ENCODE measurements at regions not wholly inside any gene's neighbourhood (a gene's known extent, or its start where the extent isn't known, plus 50 kb on each side); places are given as distances from the start of the nearest gene placed in this dataset.

DNA sequence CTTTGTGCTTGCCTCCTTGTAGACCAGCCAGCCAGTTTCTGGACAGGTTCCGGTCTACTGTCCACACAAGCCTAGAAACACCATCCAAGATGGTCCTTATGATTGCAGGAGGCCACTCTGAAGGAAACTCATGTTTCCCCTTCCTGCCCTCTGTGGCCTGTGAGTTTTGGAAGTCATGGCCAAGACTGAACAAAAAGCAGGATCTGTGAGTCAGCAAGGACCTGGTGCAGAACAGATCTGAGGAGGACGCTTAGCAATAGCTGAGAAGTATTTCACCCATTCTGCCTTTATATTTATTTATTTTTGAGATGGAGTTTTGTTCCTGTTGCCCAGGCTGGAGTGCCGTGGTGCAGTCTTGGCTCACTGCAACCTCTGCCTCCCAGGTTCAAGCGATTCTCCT is 134.6 kb upstream of the EEF1E1 start:
- Histone ChIP-seq H3K4me1 (ENCODE audit: insufficient read depth, low read length) (peaks cover under 1% of the 10 kb centered on the region), H3K4ac (ENCODE audit: low read depth, low read length) (no peak overlapping the region), H3K27ac (ENCODE audit: insufficient read length, low read depth, low read length) (no peak overlapping the region), H2BK20ac (ENCODE audit: low read depth, low read length, poor library complexity, severe bottlenecking) (no peak overlapping the region), H2BK15ac (ENCODE audit: low read depth, low read length) (no peak overlapping the region), H4K8ac (replicated peaks; ENCODE audit: insufficient read length, low read depth, low read length) (no peak overlapping the region), H4K20me1 (ENCODE audit: control insufficient read depth, insufficient read depth, insufficient read length) (no peaks in the 10 kb centered on the region), H3K14ac (ENCODE audit: insufficient read depth, low read length) (no peak overlapping the region), H2AFZ (ENCODE audit: low read length) (no peak overlapping the region), H3K79me2 (ENCODE audit: insufficient read depth, low read length) (no peaks in the 10 kb centered on the region), H2BK12ac (ENCODE audit: insufficient read length, low read depth, low read length) (no peak overlapping the region), H3K4me2 (ENCODE audit: insufficient read depth, insufficient read length, low read length) (no peak overlapping the region), H3K56ac (ENCODE audit: insufficient read length, low read depth, low read length) (no peak overlapping the region), H3K9ac (ENCODE audit: extremely low read depth, insufficient read length, low read length) (no peak overlapping the region), H3K23ac (ENCODE audit: insufficient read length, low read depth, low read length) (no peak overlapping the region), H2BK120ac (ENCODE audit: low read depth, low read length, poor library complexity, severe bottlenecking) (no peak overlapping the region), H3T11ph (ENCODE audit: low read length) (no peak overlapping the region), H4K91ac (ENCODE audit: insufficient read length, low read depth, low read length) (no peak overlapping the region), H3K79me1 (ENCODE audit: insufficient read depth, low read depth, low read length, poor library complexity, severe bottlenecking) (no peaks in the 10 kb centered on the region), H3K23me2 (ENCODE audit: insufficient read length, low read depth, low read length, poor library complexity, severe bottlenecking) (no peaks in the 10 kb centered on the region), H2BK5ac (ENCODE audit: insufficient read length, low read length) (no peak overlapping the region), H2AK5ac (ENCODE audit: insufficient read length, low read length) (no peak overlapping the region), H4K5ac (ENCODE audit: insufficient read length, low read depth, low read length) (no peak overlapping the region), H3K27me3 (ENCODE audit: insufficient read depth, low read length) (no peaks in the 10 kb centered on the region), H3K9me3 (ENCODE audit: control insufficient read depth, low read depth, low read length) (no peaks in the 10 kb centered on the region), H3K18ac (ENCODE audit: insufficient read length, low read depth, low read length) (no peak overlapping the region)
- Mint-ChIP-seq H3K27ac (no peak overlapping the region), H3K4me3 (no peak overlapping the region), H3K27me3 (ENCODE audit: low read depth) (peaks cover 4% of the 10 kb centered on the region), H3K9me3 (no peaks in the 10 kb centered on the region; a peak in 1 of 5 replicates), H3K36me3 (ENCODE audit: insufficient read depth in 1 of 3, low read depth in 3 of 3) (no peaks in the 10 kb centered on the region), H3K4me1 (peaks cover 13 to 16% of the 10 kb centered on the region in 2 experiments)
- DNase-seq = no peak
- WGBS (ENCODE audit: extremely low coverage, insufficient read length, low lambda C conversion rate) = no CpG with 5 or more reads among the region's 4 CpGs
- TF ChIP-seq, protein P1, sequence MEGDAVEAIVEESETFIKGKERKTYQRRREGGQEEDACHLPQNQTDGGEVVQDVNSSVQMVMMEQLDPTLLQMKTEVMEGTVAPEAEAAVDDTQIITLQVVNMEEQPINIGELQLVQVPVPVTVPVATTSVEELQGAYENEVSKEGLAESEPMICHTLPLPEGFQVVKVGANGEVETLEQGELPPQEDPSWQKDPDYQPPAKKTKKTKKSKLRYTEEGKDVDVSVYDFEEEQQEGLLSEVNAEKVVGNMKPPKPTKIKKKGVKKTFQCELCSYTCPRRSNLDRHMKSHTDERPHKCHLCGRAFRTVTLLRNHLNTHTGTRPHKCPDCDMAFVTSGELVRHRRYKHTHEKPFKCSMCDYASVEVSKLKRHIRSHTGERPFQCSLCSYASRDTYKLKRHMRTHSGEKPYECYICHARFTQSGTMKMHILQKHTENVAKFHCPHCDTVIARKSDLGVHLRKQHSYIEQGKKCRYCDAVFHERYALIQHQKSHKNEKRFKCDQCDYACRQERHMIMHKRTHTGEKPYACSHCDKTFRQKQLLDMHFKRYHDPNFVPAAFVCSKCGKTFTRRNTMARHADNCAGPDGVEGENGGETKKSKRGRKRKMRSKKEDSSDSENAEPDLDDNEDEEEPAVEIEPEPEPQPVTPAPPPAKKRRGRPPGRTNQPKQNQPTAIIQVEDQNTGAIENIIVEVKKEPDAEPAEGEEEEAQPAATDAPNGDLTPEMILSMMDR (conservative IDR thresholded peaks at IDR 0.05) = no peak

Measured in H9 (cell line).